ENCODE measurements at regions not wholly inside any gene's neighbourhood (a gene's known extent, or its start where the extent isn't known, plus 50 kb on each side); places are given as distances from the start of the nearest gene placed in this dataset.

DNA sequence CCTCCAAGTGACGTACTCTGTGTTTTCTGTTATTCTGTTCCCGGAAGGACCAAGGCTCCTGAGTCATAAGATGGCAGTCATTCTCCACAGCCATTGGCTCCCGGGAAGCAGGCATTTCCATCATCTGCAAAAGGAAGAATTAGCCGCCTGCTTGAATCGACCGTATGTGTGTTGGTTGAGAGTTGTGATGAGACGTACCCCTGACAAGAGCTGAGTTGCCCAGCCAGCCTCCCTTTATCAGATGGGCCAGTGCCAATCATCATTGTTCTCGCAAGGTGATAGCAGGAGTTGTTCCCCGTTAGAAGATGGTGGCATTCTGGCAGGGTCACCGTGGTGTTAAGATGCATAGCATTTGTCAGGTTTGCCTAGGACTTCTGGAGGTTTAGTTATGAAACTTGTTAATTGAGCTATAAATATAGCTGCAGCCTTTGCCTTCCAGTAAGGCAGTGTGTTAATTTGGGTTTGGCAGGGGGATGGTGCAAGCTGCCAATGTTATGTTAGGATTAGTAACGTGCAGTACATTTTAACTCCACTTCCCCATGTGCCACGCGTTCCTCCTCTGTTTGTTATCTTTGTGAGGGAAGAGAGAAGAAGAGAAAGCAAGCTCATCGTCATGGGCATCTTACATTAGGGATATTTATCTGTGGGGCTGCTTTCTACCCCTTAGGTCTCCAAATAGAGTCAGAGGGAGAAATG is 652.7 kb upstream of the FANCL start:
- TF ChIP-seq TCF4 (CRISPR knock-in tag; IDR thresholded peaks at IDR 0.05; ENCODE audit: borderline replicate concordance): no peak
- no peak for TF ChIP-seq ZFP3 (CRISPR knock-in tag; IDR thresholded peaks at IDR 0.05)
- no peak for TF ChIP-seq OSR1 (CRISPR knock-in tag; IDR thresholded peaks at IDR 0.05)
- TF ChIP-seq PPARA (CRISPR knock-in tag; IDR thresholded peaks at IDR 0.05; ENCODE audit: borderline replicate concordance): no peak
- TF ChIP-seq ZNF565 (CRISPR knock-in tag; conservative IDR thresholded peaks at IDR 0.05; ENCODE audit: low read depth): no peak
- TF ChIP-seq ARNTL (CRISPR knock-in tag; IDR thresholded peaks at IDR 0.05; ENCODE audit: borderline replicate concordance, low read depth): no peak
- no peak for TF ChIP-seq ISL1 (CRISPR knock-in tag; IDR thresholded peaks at IDR 0.05)
- TF ChIP-seq, protein P1, sequence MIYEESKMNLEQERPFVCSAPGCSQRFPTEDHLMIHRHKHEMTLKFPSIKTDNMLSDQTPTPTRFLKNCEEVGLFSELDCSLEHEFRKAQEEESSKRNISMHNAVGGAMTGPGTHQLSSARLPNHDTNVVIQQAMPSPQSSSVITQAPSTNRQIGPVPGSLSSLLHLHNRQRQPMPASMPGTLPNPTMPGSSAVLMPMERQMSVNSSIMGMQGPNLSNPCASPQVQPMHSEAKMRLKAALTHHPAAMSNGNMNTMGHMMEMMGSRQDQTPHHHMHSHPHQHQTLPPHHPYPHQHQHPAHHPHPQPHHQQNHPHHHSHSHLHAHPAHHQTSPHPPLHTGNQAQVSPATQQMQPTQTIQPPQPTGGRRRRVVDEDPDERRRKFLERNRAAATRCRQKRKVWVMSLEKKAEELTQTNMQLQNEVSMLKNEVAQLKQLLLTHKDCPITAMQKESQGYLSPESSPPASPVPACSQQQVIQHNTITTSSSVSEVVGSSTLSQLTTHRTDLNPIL (CRISPR knock-in tag; IDR thresholded peaks at IDR 0.05; ENCODE audit: low read depth): no peak
- TF ChIP-seq GLIS3 (CRISPR knock-in tag; IDR thresholded peaks at IDR 0.05): no peak
- ATAC-seq: no peak

DNA sequence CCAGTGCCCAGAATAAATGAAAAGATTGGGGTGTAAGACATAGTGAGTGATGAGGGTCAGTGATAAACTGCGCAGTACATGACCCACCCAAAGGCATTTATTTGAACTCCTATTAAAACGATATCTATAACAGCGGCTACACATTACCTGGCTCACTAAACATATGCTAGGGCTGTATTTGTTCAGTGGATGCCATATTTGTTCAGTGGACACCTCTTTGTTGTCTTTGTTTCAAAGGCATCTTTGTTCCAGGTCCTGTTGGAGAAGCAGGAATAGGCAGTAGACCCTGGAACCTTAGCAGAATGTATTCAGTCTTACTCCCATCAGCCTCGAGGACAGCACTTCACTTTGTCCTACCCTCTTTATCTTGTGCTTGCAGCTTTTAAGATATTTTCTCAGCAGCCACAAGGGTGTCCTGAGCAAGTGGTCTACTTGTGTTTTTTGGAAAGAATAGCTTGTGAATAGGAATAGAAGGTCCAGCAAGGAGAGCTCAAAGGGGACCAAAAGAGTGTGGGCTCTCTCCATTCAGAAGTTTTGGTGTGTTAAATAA is 650.8 kb upstream of the FANCL start:
- TF ChIP-seq GLIS3 (CRISPR knock-in tag; IDR thresholded peaks at IDR 0.05) (no peak), ZNF8 (CRISPR knock-in tag; IDR thresholded peaks at IDR 0.05) (no peak), PPARA (CRISPR knock-in tag; IDR thresholded peaks at IDR 0.05; ENCODE audit: borderline replicate concordance) (no peak), ARNTL (CRISPR knock-in tag; IDR thresholded peaks at IDR 0.05; ENCODE audit: borderline replicate concordance, low read depth) (no peak), ZC3H10 (CRISPR knock-in tag; IDR thresholded peaks at IDR 0.05) (no peak), OSR1 (CRISPR knock-in tag; IDR thresholded peaks at IDR 0.05) (no peak), CSDC2 (CRISPR knock-in tag; IDR thresholded peaks at IDR 0.05) (no peak), ZNF565 (CRISPR knock-in tag; conservative IDR thresholded peaks at IDR 0.05; ENCODE audit: low read depth) (no peak), TOX (CRISPR knock-in tag; IDR thresholded peaks at IDR 0.05; ENCODE audit: borderline replicate concordance) (no peak), ESRRG (CRISPR knock-in tag; IDR thresholded peaks at IDR 0.05) (no peak), BACH2 (CRISPR knock-in tag; IDR thresholded peaks at IDR 0.05; ENCODE audit: borderline replicate concordance) (no peak)
- TF ChIP-seq, protein P2, sequence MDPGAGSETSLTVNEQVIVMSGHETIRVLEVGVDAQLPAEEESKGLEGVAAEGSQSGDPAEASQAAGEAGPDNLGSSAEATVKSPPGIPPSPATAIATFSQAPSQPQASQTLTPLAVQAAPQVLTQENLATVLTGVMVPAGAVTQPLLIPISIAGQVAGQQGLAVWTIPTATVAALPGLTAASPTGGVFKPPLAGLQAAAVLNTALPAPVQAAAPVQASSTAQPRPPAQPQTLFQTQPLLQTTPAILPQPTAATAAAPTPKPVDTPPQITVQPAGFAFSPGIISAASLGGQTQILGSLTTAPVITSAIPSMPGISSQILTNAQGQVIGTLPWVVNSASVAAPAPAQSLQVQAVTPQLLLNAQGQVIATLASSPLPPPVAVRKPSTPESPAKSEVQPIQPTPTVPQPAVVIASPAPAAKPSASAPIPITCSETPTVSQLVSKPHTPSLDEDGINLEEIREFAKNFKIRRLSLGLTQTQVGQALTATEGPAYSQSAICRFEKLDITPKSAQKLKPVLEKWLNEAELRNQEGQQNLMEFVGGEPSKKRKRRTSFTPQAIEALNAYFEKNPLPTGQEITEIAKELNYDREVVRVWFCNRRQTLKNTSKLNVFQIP (CRISPR knock-in tag; IDR thresholded peaks at IDR 0.05; ENCODE audit: borderline replicate concordance, low read depth): no peak
- TF ChIP-seq, protein P3, sequence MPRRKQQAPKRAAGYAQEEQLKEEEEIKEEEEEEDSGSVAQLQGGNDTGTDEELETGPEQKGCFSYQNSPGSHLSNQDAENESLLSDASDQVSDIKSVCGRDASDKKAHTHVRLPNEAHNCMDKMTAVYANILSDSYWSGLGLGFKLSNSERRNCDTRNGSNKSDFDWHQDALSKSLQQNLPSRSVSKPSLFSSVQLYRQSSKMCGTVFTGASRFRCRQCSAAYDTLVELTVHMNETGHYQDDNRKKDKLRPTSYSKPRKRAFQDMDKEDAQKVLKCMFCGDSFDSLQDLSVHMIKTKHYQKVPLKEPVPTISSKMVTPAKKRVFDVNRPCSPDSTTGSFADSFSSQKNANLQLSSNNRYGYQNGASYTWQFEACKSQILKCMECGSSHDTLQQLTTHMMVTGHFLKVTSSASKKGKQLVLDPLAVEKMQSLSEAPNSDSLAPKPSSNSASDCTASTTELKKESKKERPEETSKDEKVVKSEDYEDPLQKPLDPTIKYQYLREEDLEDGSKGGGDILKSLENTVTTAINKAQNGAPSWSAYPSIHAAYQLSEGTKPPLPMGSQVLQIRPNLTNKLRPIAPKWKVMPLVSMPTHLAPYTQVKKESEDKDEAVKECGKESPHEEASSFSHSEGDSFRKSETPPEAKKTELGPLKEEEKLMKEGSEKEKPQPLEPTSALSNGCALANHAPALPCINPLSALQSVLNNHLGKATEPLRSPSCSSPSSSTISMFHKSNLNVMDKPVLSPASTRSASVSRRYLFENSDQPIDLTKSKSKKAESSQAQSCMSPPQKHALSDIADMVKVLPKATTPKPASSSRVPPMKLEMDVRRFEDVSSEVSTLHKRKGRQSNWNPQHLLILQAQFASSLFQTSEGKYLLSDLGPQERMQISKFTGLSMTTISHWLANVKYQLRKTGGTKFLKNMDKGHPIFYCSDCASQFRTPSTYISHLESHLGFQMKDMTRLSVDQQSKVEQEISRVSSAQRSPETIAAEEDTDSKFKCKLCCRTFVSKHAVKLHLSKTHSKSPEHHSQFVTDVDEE (CRISPR knock-in tag; IDR thresholded peaks at IDR 0.05): no peak
- ATAC-seq: no peak

DNA sequence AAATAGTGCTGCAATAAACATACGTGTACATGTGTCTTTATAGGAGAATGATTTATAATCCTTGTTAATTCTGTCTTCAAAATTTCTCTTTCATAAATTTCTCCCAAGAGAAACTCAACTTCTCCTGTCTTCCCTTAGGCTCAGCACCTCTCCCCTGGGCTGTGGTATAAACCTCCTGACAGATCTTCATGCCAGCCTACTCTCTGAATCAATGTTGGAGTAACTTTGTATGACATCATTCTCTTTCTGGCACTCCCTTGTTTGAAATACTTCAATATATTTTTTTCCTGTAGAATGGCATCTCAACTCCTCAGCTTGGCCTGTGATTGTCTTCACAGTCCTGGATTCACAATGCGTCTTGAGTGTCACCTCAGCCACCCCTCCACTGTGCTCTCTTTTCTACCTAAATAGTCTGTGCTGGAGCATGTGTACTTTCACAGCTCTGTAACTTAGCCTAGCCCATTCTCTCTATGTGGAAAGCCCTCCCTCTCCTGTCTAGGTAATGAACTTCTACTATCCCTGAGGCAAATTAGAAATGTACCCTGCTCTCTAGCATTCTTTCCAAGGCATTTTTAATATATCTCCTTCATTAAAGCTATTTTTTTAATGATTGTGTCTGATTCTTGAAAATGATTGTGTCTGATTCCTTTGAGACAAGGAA is 649.9 kb upstream of the FANCL start:
- TF ChIP-seq RARB (CRISPR knock-in tag; IDR thresholded peaks at IDR 0.05) (no peak), TOX (CRISPR knock-in tag; IDR thresholded peaks at IDR 0.05; ENCODE audit: borderline replicate concordance) (no peak), ZFP30 (CRISPR knock-in tag; IDR thresholded peaks at IDR 0.05) (no peak), ZC3H10 (CRISPR knock-in tag; IDR thresholded peaks at IDR 0.05) (no peak)
- TF ChIP-seq, protein P2 (CRISPR knock-in tag; IDR thresholded peaks at IDR 0.05; ENCODE audit: borderline replicate concordance, low read depth): no peak
- TF ChIP-seq, protein P3 (CRISPR knock-in tag; IDR thresholded peaks at IDR 0.05): no peak
- ATAC-seq: no peak
